ENCODE measurements at regions not wholly inside any gene's neighbourhood (a gene's known extent, or its start where the extent isn't known, plus 50 kb on each side); places are given as distances from the start of the nearest gene placed in this dataset.

GRCh38 chr20:51087266-51087665 lies 64.4 kb upstream of the KCNG1 start:
- peaks cover 7% of the 10 kb centered on the region; the same call in 1 of the 2 replicates for H3K4me1 ChIP-seq (ENCODE audit: low read length)
- no peak for TF ChIP-seq EZH2phosphoT487 (IDR thresholded peaks at IDR 0.05; ENCODE audit: low read depth)
- TF ChIP-seq, protein P1, sequence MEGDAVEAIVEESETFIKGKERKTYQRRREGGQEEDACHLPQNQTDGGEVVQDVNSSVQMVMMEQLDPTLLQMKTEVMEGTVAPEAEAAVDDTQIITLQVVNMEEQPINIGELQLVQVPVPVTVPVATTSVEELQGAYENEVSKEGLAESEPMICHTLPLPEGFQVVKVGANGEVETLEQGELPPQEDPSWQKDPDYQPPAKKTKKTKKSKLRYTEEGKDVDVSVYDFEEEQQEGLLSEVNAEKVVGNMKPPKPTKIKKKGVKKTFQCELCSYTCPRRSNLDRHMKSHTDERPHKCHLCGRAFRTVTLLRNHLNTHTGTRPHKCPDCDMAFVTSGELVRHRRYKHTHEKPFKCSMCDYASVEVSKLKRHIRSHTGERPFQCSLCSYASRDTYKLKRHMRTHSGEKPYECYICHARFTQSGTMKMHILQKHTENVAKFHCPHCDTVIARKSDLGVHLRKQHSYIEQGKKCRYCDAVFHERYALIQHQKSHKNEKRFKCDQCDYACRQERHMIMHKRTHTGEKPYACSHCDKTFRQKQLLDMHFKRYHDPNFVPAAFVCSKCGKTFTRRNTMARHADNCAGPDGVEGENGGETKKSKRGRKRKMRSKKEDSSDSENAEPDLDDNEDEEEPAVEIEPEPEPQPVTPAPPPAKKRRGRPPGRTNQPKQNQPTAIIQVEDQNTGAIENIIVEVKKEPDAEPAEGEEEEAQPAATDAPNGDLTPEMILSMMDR (IDR thresholded peaks at IDR 0.05; ENCODE audit: low read depth, low read length) = no peak
- no peaks in the 10 kb centered on the region for H3K36me3 ChIP-seq (replicated peaks; ENCODE audit: low read depth, low read length)
- no peaks in the 10 kb centered on the region for H3K9me3 ChIP-seq (ENCODE audit: insufficient read depth, low read length)
- no peaks in the 10 kb centered on the region for H3K79me2 ChIP-seq (ENCODE audit: low read length)
- no peak overlapping the region for H3K27ac ChIP-seq (ENCODE audit: low read length)
- H3K4me2 ChIP-seq (ENCODE audit: low read length) = no peak overlapping the region
- H3K4me3 ChIP-seq (ENCODE audit: low read length) = no peak overlapping the region
- no peak overlapping the region for H2AFZ ChIP-seq (ENCODE audit: low read depth, low read length)
- H4K20me1 ChIP-seq (ENCODE audit: insufficient read depth, low read length) = no peaks in the 10 kb centered on the region
- H3K27me3 ChIP-seq (ENCODE audit: low read depth, low read length) = peaks cover 90% of the 10 kb centered on the region
- H3K9ac ChIP-seq (ENCODE audit: low read length) = no peak overlapping the region

- Histone ChIP-seq H3K4me2 (ENCODE audit: low read length) (no peak overlapping the region), H3K36me3 (replicated peaks; ENCODE audit: low read depth, low read length) (no peaks in the 10 kb centered on the region), H3K9ac (ENCODE audit: low read length) (no peak overlapping the region), H3K79me2 (ENCODE audit: low read length) (no peaks in the 10 kb centered on the region), H3K9me3 (ENCODE audit: insufficient read depth, low read length) (no peaks in the 10 kb centered on the region), H2AFZ (ENCODE audit: low read depth, low read length) (no peak overlapping the region), H3K27ac (ENCODE audit: low read length) (no peak overlapping the region), H4K20me1 (ENCODE audit: insufficient read depth, low read length) (no peaks in the 10 kb centered on the region), H3K27me3 (ENCODE audit: low read depth, low read length) (peaks cover 79% of the 10 kb centered on the region), H3K4me1 (ENCODE audit: low read length) (peaks cover 7% of the 10 kb centered on the region; the same call in 1 of the 2 replicates), H3K4me3 (ENCODE audit: low read length) (no peak overlapping the region)
- TF ChIP-seq, protein P1 (IDR thresholded peaks at IDR 0.05; ENCODE audit: low read depth, low read length) = no peak
- TF ChIP-seq EZH2phosphoT487 (IDR thresholded peaks at IDR 0.05; ENCODE audit: low read depth) = no peak
Observed at GRCh38 chr20:51085769-51086168, 62.9 kb upstream of the KCNG1 start.

DNA sequence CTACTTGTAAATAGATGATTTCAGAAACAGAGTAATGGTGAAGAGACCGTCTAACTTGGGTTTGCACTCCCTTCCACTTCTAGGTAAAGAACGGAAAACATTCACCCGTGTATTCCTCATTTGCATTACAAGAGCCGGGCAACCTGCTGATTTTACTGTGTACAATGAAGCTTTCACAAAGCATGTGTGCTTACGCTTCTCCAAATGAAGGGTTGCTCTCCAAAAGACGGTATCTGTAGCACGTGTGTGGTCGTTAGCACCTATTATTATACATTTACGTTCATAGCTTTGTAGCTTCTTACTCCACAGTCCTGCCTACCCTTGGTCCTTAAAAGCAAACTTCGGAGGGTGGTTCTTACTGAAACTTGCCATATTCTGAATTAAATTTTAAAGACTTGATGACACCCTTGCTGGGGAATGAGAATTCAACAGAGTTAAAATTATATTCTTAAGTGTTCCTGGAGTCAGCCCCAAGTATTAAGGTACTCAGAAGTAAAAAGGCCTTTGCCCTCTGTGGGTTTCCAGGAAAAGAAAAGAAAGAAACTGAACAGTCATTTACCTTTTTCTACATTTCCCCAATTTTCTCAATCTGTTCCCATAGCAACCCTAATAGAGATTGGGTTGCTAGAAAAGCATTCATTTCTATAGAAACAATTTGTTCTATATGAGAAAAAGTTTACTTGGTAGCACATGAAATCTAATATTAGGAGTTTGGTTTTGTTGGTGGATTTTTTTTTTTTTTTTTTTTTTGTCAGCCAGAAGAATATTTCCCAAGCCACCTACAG lies 61.9 kb upstream of the KCNG1 start:
- no peak overlapping the region for H3K4me3 ChIP-seq (ENCODE audit: low read length)
- TF ChIP-seq EZH2phosphoT487 (IDR thresholded peaks at IDR 0.05; ENCODE audit: low read depth) = no peak
- TF ChIP-seq, protein P1 (IDR thresholded peaks at IDR 0.05; ENCODE audit: low read depth, low read length) = no peak
- peaks cover 7% of the 10 kb centered on the region; the same call in 1 of the 2 replicates for H3K4me1 ChIP-seq (ENCODE audit: low read length)
- no peaks in the 10 kb centered on the region for H4K20me1 ChIP-seq (ENCODE audit: insufficient read depth, low read length)
- peaks cover 80% of the 10 kb centered on the region for H3K27me3 ChIP-seq (ENCODE audit: low read depth, low read length)
- no peaks in the 10 kb centered on the region for H3K36me3 ChIP-seq (replicated peaks; ENCODE audit: low read depth, low read length)
- H2AFZ ChIP-seq (ENCODE audit: low read depth, low read length) = no peak overlapping the region
- H3K79me2 ChIP-seq (ENCODE audit: low read length) = no peaks in the 10 kb centered on the region
- H3K9me3 ChIP-seq (ENCODE audit: insufficient read depth, low read length) = no peaks in the 10 kb centered on the region
- H3K27ac ChIP-seq (ENCODE audit: low read length) = no peak overlapping the region
- no peak overlapping the region for H3K4me2 ChIP-seq (ENCODE audit: low read length)
- no peak overlapping the region for H3K9ac ChIP-seq (ENCODE audit: low read length)

GRCh38 chr20:51083447-51083846 lies 60.5 kb upstream of the KCNG1 start:
- Histone ChIP-seq H3K27me3 (ENCODE audit: low read depth, low read length) (peaks cover 76% of the 10 kb centered on the region), H3K79me2 (ENCODE audit: low read length) (no peaks in the 10 kb centered on the region), H4K20me1 (ENCODE audit: insufficient read depth, low read length) (no peaks in the 10 kb centered on the region), H3K36me3 (replicated peaks; ENCODE audit: low read depth, low read length) (no peaks in the 10 kb centered on the region), H3K9ac (ENCODE audit: low read length) (no peak overlapping the region), H3K9me3 (ENCODE audit: insufficient read depth, low read length) (no peaks in the 10 kb centered on the region), H3K4me3 (ENCODE audit: low read length) (no peak overlapping the region), H2AFZ (ENCODE audit: low read depth, low read length) (no peak overlapping the region), H3K4me1 (ENCODE audit: low read length) (peaks cover 7% of the 10 kb centered on the region; the same call in 1 of the 2 replicates), H3K4me2 (ENCODE audit: low read length) (no peak overlapping the region), H3K27ac (ENCODE audit: low read length) (no peak overlapping the region)
- TF ChIP-seq, protein P1 (IDR thresholded peaks at IDR 0.05; ENCODE audit: low read depth, low read length) = no peak
- no peak for TF ChIP-seq EZH2phosphoT487 (IDR thresholded peaks at IDR 0.05; ENCODE audit: low read depth)
